HFFc6 (cell line): ENCODE measurements at regions not wholly inside any gene's neighbourhood (a gene's known extent, or its start where the extent isn't known, plus 50 kb on each side); places are given as distances from the start of the nearest gene placed in this dataset.

Experiments used
- DNase-seq: peaks from one replicate; pipeline ENCODE4 v3.0.0-alpha.2; 2018
- H3K27ac Mint-ChIP-seq: 2 replicates; pipeline ENCODE4 v1.8.0; 2020; ENCODE audit warnings: mild to moderate bottlenecking, mixed read lengths
- H3K27me3 Mint-ChIP-seq: 2 replicates; pipeline ENCODE4 v1.8.0; 2021; ENCODE audit warnings: mild to moderate bottlenecking, moderate library complexity, mixed read lengths; ENCODE audit not compliant: insufficient read depth
- H3K36me3 Mint-ChIP-seq: 2 replicates; pipeline ENCODE4 v1.8.0; 2021; ENCODE audit warnings: low read depth, mixed read lengths
- H3K4me1 Mint-ChIP-seq: 2 replicates; pipeline ENCODE4 v1.8.0; 2020; ENCODE audit warnings: low read depth, mixed read lengths
- H3K4me3 Mint-ChIP-seq: 2 replicates; pipeline ENCODE4 v1.8.0; 2020; ENCODE audit warnings: mild to moderate bottlenecking, moderate library complexity, mixed read lengths
- H3K9me3 Mint-ChIP-seq: 2 replicates; pipeline ENCODE4 v1.8.0; 2020; ENCODE audit warnings: mild to moderate bottlenecking, mixed read lengths
- CTCF ChIP-seq: fragments of 200-600 bp; sonication (generic); IDR thresholded peaks from 2 replicates; pipeline ENCODE4 v1.5.0; 2021; ENCODE audit warnings: antibody characterized with exemption, mild to moderate bottlenecking

GRCh38 chr5:62065050-62065449 is 241.0 kb upstream of the KIF2A start:
- no peak overlapping the region for H3K4me3 Mint-ChIP-seq
- H3K36me3 Mint-ChIP-seq: no peaks in the 10 kb centered on the region
- no peaks in the 10 kb centered on the region for H3K4me1 Mint-ChIP-seq
- no peak for DNase-seq
- no peaks in the 10 kb centered on the region; the same call in 1 of the 2 replicates for H3K9me3 Mint-ChIP-seq
- peaks cover 7% of the 10 kb centered on the region; the same call in 1 of the 2 replicates for H3K27me3 Mint-ChIP-seq
- no peak for TF ChIP-seq CTCF
- no peak overlapping the region for H3K27ac Mint-ChIP-seq

- no peak overlapping the region for H3K27ac Mint-ChIP-seq
- no peaks in the 10 kb centered on the region for H3K36me3 Mint-ChIP-seq
- no peak for TF ChIP-seq CTCF
- H3K27me3 Mint-ChIP-seq: peaks cover 7% of the 10 kb centered on the region; the same call in 1 of the 2 replicates
- no peaks in the 10 kb centered on the region for H3K4me1 Mint-ChIP-seq
- H3K4me3 Mint-ChIP-seq: no peak overlapping the region
- no peaks in the 10 kb centered on the region for H3K9me3 Mint-ChIP-seq
- no peak for DNase-seq
Measured at GRCh38 chr5:62066761-62067277, 239.2 kb upstream of the KIF2A start.

- TF ChIP-seq CTCF: no peak
- no peak overlapping the region for H3K4me3 Mint-ChIP-seq
- no peaks in the 10 kb centered on the region for H3K9me3 Mint-ChIP-seq
- peaks cover 7% of the 10 kb centered on the region; the same call in 1 of the 2 replicates for H3K27me3 Mint-ChIP-seq
- no peaks in the 10 kb centered on the region for H3K4me1 Mint-ChIP-seq
- no peak for DNase-seq
- no peak overlapping the region for H3K27ac Mint-ChIP-seq
- H3K36me3 Mint-ChIP-seq: no peaks in the 10 kb centered on the region
Measured at GRCh38 chr5:62068554-62068953, 237.5 kb upstream of the KIF2A start.

- Mint-ChIP-seq H3K4me1 (peaks cover 4% of the 10 kb centered on the region), H3K4me3 (no peak overlapping the region), H3K9me3 (no peaks in the 10 kb centered on the region), H3K27me3 (peaks cover 13% of the 10 kb centered on the region; the same call in 1 of the 2 replicates), H3K27ac (no peak overlapping the region), H3K36me3 (no peaks in the 10 kb centered on the region)
- no peak for TF ChIP-seq CTCF
- DNase-seq: no peak
Measured at GRCh38 chr5:62077387-62077786, 228.6 kb upstream of the KIF2A start.

GRCh38 chr5:62077823-62078550 is 228.0 kb upstream of the KIF2A start:
- peaks cover 10% of the 10 kb centered on the region for H3K4me1 Mint-ChIP-seq
- H3K27ac Mint-ChIP-seq: no peak overlapping the region
- peaks cover 13% of the 10 kb centered on the region; the same call in 1 of the 2 replicates for H3K27me3 Mint-ChIP-seq
- H3K9me3 Mint-ChIP-seq: no peaks in the 10 kb centered on the region
- H3K4me3 Mint-ChIP-seq: no peak overlapping the region
- H3K36me3 Mint-ChIP-seq: no peaks in the 10 kb centered on the region
- DNase-seq: no peak
- TF ChIP-seq CTCF: no peak
